HepG2 (cell line): ENCODE measurements at regions not wholly inside any gene's neighbourhood (a gene's known extent, or its start where the extent isn't known, plus 50 kb on each side); places are given as distances from the start of the nearest gene placed in this dataset.

Experiments
- ETV5 ChIP-seq: IDR thresholded peaks from 2 replicates; pipeline ENCODE4 v1.6.1; 2018; ENCODE audit warnings: missing biosample characterization, missing genetic modification reagents, inconsistent platforms, borderline replicate concordance
- HMGXB3 ChIP-seq: sonication (generic); formaldehyde crosslinking; IDR thresholded peaks from 2 replicates; pipeline ENCODE4 v1.4.0; 2020; ENCODE audit warnings: missing genetic modification reagents, borderline replicate concordance
- MYC ChIP-seq: sonication (generic); formaldehyde crosslinking; IDR thresholded peaks from 2 replicates; pipeline ENCODE4 v1.9.0; 2021; ENCODE audit warnings: missing genetic modification reagents, borderline replicate concordance
- NFYC ChIP-seq: IDR thresholded peaks from 2 replicates; pipeline ENCODE4 v1.6.1; 2016; ENCODE audit warnings: missing genetic modification reagents, missing compliant biosample characterization
- ZNF281 ChIP-seq: sonication (generic); formaldehyde crosslinking; IDR thresholded peaks from 2 replicates; pipeline ENCODE4 v1.4.0; 2020; ENCODE audit warnings: missing genetic modification reagents, borderline replicate concordance
- ZNF580 ChIP-seq: IDR thresholded peaks from 2 replicates; pipeline ENCODE4 v1.6.1; 2016; ENCODE audit warnings: low read depth, borderline replicate concordance
- TF ChIP-seq, protein P1 (sequence below): sonication (generic); formaldehyde crosslinking; IDR thresholded peaks from 2 replicates; pipeline ENCODE4; 2020; ENCODE audit warnings: missing genetic modification reagents, mild to moderate bottlenecking, borderline replicate concordance
- TF ChIP-seq, protein P2 (sequence below): sonication (generic); formaldehyde crosslinking; conservative IDR thresholded peaks from 2 replicates; pipeline ENCODE4 v1.5.0; 2020; ENCODE audit warnings: missing genetic modification reagents

DNA sequence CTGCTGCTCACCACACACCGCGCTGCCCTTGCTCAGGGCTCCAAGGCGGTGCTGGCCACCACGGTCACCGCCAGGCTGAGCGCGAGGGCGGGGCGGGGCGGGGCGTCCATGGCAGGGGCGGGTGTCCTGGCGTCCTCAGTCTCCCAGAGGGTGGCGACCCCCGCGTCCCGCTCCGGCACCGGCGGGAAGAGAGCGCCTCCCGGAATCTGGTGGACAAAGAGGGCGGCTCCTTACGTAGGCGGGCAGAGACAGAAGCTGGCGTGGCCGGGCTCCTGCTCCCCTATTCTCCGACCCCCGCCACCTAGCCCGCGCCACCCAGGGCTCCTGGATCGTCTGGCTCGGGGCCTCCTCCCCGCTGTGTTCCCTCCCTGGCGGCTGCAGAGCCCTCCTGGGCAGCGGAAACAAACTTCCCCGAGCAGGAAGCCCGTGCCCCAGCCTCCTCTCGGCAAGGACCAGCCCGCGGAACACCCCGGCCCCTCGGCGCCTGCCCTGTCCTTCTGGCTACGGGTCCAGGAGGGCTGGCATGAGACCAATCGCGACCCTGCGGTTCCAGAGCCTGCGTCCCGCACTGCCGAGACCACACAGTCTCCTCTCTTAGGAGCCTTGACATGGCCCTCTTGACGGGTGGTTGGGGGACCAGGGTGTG is 133.8 kb upstream of the ZNF92 start (continued):
- TF ChIP-seq HMGXB3 (no peak), MYC (CRISPR knock-in tag) (peak; percentile 38; the same call in 1 of the 2 replicates), ETV5 (no peak; the same call in 1 of the 2 replicates), ZNF281 (CRISPR knock-in tag) (no peak), ZNF580 (CRISPR knock-in tag) (no peak), NFYC (CRISPR knock-in tag) (no peak)
- TF ChIP-seq, protein P1, sequence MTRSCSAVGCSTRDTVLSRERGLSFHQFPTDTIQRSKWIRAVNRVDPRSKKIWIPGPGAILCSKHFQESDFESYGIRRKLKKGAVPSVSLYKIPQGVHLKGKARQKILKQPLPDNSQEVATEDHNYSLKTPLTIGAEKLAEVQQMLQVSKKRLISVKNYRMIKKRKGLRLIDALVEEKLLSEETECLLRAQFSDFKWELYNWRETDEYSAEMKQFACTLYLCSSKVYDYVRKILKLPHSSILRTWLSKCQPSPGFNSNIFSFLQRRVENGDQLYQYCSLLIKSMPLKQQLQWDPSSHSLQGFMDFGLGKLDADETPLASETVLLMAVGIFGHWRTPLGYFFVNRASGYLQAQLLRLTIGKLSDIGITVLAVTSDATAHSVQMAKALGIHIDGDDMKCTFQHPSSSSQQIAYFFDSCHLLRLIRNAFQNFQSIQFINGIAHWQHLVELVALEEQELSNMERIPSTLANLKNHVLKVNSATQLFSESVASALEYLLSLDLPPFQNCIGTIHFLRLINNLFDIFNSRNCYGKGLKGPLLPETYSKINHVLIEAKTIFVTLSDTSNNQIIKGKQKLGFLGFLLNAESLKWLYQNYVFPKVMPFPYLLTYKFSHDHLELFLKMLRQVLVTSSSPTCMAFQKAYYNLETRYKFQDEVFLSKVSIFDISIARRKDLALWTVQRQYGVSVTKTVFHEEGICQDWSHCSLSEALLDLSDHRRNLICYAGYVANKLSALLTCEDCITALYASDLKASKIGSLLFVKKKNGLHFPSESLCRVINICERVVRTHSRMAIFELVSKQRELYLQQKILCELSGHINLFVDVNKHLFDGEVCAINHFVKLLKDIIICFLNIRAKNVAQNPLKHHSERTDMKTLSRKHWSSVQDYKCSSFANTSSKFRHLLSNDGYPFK (CRISPR knock-in tag), result peak; percentile 50; the same call in 1 of the 2 replicates
- TF ChIP-seq, protein P2, sequence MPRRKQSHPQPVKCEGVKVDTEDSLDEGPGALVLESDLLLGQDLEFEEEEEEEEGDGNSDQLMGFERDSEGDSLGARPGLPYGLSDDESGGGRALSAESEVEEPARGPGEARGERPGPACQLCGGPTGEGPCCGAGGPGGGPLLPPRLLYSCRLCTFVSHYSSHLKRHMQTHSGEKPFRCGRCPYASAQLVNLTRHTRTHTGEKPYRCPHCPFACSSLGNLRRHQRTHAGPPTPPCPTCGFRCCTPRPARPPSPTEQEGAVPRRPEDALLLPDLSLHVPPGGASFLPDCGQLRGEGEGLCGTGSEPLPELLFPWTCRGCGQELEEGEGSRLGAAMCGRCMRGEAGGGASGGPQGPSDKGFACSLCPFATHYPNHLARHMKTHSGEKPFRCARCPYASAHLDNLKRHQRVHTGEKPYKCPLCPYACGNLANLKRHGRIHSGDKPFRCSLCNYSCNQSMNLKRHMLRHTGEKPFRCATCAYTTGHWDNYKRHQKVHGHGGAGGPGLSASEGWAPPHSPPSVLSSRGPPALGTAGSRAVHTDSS (CRISPR knock-in tag), result no peak
